Spleen (tissue), 7 donors: ENCODE measurements at regions not wholly inside any gene's neighbourhood (a gene's known extent, or its start where the extent isn't known, plus 50 kb on each side); places are given as distances from the start of the nearest gene placed in this dataset.

Experiments used
- CTCF ChIP-seq, 11 experiments: fragments of 200-600 bp in 7 of 11; fragments of 450-650 bp in 4 of 11; sonication (generic) in 4 of 11; IDR thresholded peaks in 8 of 11; conservative IDR thresholded peaks in 3 of 11; 1 replicate in 7 of 11; 2 replicates in 4 of 11; pipeline versions ENCODE4 v1.4.0 to v1.8.0; 2016 to 2021; ENCODE audit warnings: antibody characterized with exemption in 11 of 11, inconsistent platforms in 4 of 11, mild to moderate bottlenecking in 1 of 11
- POLR2A ChIP-seq, 3 donors: fragments of 450-650 bp; IDR thresholded peaks; one replicate each; pipeline ENCODE4 v1.5.1; 2017; ENCODE audit warnings: antibody characterized with exemption in 3 of 3, mild to moderate bottlenecking in 1 of 3
- POLR2AphosphoS5 ChIP-seq, 3 donors: sonication (generic); formaldehyde crosslinking; IDR thresholded peaks; one replicate each; pipeline ENCODE4 v1.5.1; 2017; ENCODE audit warnings: antibody characterized with exemption in 3 of 3
- donor health status: DM: no; HTN: no; CAD: no; lungs with moderate emphysema.
- donor health status: DM: no; HTN: no; CAD: no.
- donor health status: DM: no; HTN: no; CAD: no.

DNA sequence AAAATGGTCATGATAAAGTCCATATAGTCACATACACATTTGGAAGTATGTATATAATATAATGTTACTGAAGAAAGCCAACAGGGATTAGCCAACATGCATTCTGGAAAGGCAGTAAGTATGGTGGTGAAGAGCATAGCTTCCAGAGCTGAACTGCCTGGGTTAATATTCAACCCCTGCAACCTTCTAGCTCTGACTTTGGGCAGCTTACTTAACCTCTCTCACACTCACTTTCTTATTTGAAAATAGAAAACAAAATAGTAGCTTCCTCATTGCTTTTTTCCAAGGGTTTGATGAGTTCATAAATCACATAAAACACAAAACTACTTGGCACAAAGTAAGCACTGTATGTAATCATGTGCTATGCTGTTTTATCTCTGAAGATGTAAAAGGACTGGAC, 216.4 kb downstream of the CHIC2 start:
- TF ChIP-seq CTCF (IDR thresholded peaks at IDR 0.05 in 8 of 11, conservative IDR thresholded peaks at IDR 0.05 in 3 of 11) (no peak), POLR2A (IDR thresholded peaks at IDR 0.05) (no peak), POLR2AphosphoS5 (IDR thresholded peaks at IDR 0.05) (no peak)
